ENCODE measurements at regions not wholly inside any gene's neighbourhood (a gene's known extent, or its start where the extent isn't known, plus 50 kb on each side); places are given as distances from the start of the nearest gene placed in this dataset.

- TF ChIP-seq CTCF (IDR thresholded peaks at IDR 0.05) (no peak), EZH2 (IDR thresholded peaks at IDR 0.05; ENCODE audit: borderline replicate concordance, insufficient read depth, low read depth, low read length, poor library complexity, severe bottlenecking) (no peak)
These were observed 621.2 kb upstream of the NRP1 start for GRCh38 chr10:33955676-33956075.

Measured in B cell (primary cell).